GM10248 (cell line): ENCODE measurements at regions not wholly inside any gene's neighbourhood (a gene's known extent, or its start where the extent isn't known, plus 50 kb on each side); places are given as distances from the start of the nearest gene placed in this dataset.

ENCODE experiments used
- CTCF ChIA-PET: fragments of 300-600 bp; sonication (Branson Sonifier 250); formaldehyde crosslinking; extraction: SDS; loops from one replicate; lab custom pipeline; 2021; ENCODE audit warnings: antibody characterized with exemption; lab: Yijun Ruan, JAX
- POLR2A ChIA-PET: fragments of 350-650 bp; sonication (Branson Sonifier 250); formaldehyde crosslinking; extraction: SDS; loops from one replicate; lab custom pipeline; 2020; ENCODE audit warnings: antibody characterized with exemption; lab: Yijun Ruan, JAX
- DNase-seq: peaks from one replicate; pipeline ENCODE4 v3.0.0; 2012; ENCODE audit errors: extremely low spot score
- CTCF ChIP-seq: IDR thresholded peaks from 2 replicates; pipeline ENCODE4 v1.5.1; 2012; ENCODE audit warnings: mild to moderate bottlenecking, low read depth; ENCODE audit errors: extremely low read depth, missing control alignments, control extremely low read depth

GRCh38 chr2:126534478-126534877 lies 121.5 kb upstream of the GYPC start:
- POLR2A ChIA-PET, result no interaction called here
- DNase-seq, result no peak
- TF ChIP-seq CTCF, result no peak
- CTCF ChIA-PET, result interaction anchor here (0.9 to 1.4 kb wide), 3 partner anchors 8 to 243 kb away, joined by 3 to 5 read pairs (median 3); no protein-coding TSS in a partner anchor

- TF ChIP-seq CTCF, result no peak
- CTCF ChIA-PET, result interaction anchor here (0.9 to 1.4 kb wide), 4 partner anchors 9 to 243 kb away, joined by 3 to 5 read pairs (median 3); no protein-coding TSS in a partner anchor
- POLR2A ChIA-PET, result no interaction called here
- no peak for DNase-seq
Observed at GRCh38 chr2:126535408-126535807, 120.5 kb upstream of the GYPC start.

GRCh38 chr2:126536605-126537200 lies 119.3 kb upstream of the GYPC start:
- CTCF ChIA-PET, result interaction anchor here (1.0 to 1.9 kb wide), 2 partner anchors 9 to 212 kb away, joined by 3 to 7 read pairs; no protein-coding TSS in a partner anchor
- TF ChIP-seq CTCF, result no peak
- POLR2A ChIA-PET, result no interaction called here
- no peak for DNase-seq

- CTCF ChIA-PET, result interaction anchor here (0.8 to 1.1 kb wide), 2 partner anchors 12 to 40 kb away, joined by 3 to 6 read pairs; no protein-coding TSS in a partner anchor
- POLR2A ChIA-PET, result no interaction called here
- no peak for TF ChIP-seq CTCF
- no peak for DNase-seq
Observed at GRCh38 chr2:126539101-126539500, 116.9 kb upstream of the GYPC start.

- DNase-seq, result no peak
- TF ChIP-seq CTCF, result no peak
- POLR2A ChIA-PET, result no interaction called here
- CTCF ChIA-PET, result interaction anchor here (1.4 kb wide), 1 partner anchor 14 kb away, joined by 5 read pairs; no protein-coding TSS in a partner anchor
Observed at GRCh38 chr2:126542247-126542646, 113.7 kb upstream of the GYPC start.

DNA sequence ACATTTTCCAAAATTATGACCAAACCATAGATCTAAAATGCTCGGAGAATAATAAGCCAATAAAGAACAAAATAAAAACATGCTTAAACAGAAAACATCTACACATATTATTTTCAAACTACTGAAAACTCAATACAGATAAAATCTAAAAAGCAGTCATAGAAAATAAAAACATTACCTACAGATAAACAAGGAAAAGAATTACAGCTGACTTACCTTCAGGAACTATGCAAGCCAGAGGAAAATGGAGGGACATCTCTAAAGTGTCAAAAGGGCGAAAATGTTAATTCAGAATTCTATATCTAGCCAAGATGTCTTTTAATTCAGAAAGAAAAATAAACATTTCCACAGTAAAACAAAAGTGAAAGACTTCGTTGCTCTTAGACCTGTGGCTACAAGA lies 112.9 kb upstream of the GYPC start:
- no peak for DNase-seq
- ChIA-PET POLR2A (no interaction called here), CTCF (interaction anchor here (1.0 kb wide), 1 partner anchor 15 kb away, joined by 3 read pairs; no protein-coding TSS in a partner anchor)
- TF ChIP-seq CTCF, result no peak
